ENCODE measurements at regions not wholly inside any gene's neighbourhood (a gene's known extent, or its start where the extent isn't known, plus 50 kb on each side); places are given as distances from the start of the nearest gene placed in this dataset.

DNA sequence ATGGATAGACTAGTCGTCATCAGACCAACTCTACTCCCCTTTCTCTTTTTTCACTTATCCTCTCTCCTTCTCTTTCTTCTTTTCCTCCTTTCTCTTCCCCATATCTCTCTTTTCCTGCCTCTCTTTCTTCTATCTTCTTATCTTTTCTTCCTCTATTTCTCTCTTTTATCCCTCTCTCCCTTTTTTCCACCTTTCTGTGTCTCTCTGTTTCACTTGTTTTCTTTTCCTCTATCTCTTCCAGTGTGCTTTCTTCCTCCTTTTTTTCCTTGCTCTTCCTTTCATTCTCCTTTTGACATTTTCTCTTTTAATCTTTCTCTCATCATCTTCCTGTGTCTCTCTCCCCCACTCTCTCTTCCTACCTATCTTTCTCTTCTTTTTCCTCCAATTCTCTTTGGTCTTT, 159.0 kb upstream of the PTGFR start:
- TF ChIP-seq, protein P1, sequence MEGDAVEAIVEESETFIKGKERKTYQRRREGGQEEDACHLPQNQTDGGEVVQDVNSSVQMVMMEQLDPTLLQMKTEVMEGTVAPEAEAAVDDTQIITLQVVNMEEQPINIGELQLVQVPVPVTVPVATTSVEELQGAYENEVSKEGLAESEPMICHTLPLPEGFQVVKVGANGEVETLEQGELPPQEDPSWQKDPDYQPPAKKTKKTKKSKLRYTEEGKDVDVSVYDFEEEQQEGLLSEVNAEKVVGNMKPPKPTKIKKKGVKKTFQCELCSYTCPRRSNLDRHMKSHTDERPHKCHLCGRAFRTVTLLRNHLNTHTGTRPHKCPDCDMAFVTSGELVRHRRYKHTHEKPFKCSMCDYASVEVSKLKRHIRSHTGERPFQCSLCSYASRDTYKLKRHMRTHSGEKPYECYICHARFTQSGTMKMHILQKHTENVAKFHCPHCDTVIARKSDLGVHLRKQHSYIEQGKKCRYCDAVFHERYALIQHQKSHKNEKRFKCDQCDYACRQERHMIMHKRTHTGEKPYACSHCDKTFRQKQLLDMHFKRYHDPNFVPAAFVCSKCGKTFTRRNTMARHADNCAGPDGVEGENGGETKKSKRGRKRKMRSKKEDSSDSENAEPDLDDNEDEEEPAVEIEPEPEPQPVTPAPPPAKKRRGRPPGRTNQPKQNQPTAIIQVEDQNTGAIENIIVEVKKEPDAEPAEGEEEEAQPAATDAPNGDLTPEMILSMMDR (IDR thresholded peaks at IDR 0.05 in 8 of 11, conservative IDR thresholded peaks at IDR 0.05 in 3 of 11) = no peak
- TF ChIP-seq POLR2AphosphoS5 (IDR thresholded peaks at IDR 0.05) = no peak
- no peak for TF ChIP-seq POLR2A (IDR thresholded peaks at IDR 0.05)

Measured in spleen (tissue), 7 donors.